ENCODE measurements at regions not wholly inside any gene's neighbourhood (a gene's known extent, or its start where the extent isn't known, plus 50 kb on each side); places are given as distances from the start of the nearest gene placed in this dataset.

GRCh38 chr13:63436325-63436668 is 2020.6 kb upstream of the PCDH20 start:
- no peak for DNase-seq

DNA sequence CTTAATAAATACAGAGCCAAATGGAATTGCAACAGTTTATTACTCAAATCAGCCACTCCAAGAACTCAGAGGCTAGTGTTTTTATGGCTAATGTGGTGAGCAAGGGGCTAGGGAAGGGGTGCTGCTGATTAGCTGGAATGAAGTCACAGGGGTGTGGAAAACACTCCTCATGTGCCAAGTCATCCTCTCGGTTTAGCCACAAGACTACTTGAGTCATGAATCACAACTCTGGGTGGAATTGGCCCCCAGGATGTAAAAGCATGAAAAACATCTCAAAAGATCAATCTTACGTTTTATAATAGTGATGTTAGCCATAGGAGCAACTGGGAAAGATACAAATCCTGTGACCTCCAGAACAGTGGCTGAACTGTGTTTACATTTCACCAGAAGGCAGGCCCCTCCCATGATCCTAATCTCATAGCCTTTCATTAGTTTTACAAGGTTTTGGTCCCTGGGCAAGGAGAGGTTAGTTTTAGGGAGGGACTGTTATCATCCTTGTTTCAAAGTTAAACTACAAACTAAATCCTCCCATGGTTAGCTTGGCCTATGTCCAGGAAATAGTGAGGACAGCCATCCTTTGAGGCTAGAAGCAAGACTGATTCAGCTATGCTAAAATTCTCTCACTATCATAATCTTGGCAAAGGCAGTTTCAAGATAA is 2020.1 kb upstream of the PCDH20 start:
- DNase-seq: no peak

DNA sequence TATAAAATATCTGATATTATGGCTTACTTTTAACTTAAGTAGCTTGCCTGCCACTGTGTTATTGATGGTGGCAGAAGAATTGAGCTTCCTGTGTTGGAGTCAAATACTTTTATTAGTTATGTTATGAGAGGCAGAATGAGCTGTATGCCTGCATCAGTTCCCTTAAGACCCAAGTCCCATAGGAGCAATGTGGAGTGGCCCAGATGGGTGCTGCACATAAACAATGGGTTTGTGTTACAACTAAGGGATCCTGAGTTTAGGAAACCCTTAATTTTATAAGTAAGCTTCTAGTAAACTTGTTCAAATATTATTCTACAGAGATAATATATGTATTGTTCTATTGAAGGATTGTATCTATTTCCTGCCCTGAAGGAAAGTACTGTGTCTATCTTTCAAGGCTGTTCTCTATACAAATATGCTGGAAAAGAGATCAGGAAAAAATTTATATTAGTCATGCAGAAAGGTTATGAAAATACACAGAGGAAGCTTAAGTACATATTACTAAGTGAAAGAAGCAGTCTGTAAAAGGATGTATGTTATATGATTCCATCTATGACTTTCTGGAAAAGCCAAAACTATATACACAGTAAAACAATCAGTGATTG is 2018.0 kb upstream of the PCDH20 start:
- no peak for DNase-seq

GRCh38 chr13:63427170-63427569 is 2011.5 kb upstream of the PCDH20 start:
- DNase-seq: no peak

- no peak for DNase-seq
Measured at GRCh38 chr13:63425131-63425530, 2009.5 kb upstream of the PCDH20 start.

DNA sequence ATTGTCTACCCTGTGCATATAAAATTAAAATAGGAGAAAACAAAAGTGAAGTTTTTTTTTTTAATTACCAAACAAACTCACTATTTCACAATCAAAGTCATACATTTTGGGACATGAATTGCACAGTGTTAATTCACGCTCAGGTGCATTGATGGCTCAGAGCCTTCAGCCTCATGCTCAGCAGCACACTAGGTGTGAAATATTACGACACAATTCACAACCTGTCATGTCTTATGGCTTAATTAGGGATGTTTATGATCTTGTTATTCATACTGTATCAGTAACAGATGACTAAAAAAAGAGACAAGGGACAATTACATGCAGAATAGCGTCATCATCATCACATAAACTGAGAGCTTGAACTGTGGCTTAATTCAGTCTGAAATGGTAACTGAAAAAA is 2005.5 kb upstream of the PCDH20 start:
- no peak for DNase-seq

GRCh38 chr13:63420685-63421084 is 2005.0 kb upstream of the PCDH20 start:
- DNase-seq: no peak

GRCh38 chr13:63414247-63414646 is 1998.6 kb upstream of the PCDH20 start:
- no peak for DNase-seq

DNA sequence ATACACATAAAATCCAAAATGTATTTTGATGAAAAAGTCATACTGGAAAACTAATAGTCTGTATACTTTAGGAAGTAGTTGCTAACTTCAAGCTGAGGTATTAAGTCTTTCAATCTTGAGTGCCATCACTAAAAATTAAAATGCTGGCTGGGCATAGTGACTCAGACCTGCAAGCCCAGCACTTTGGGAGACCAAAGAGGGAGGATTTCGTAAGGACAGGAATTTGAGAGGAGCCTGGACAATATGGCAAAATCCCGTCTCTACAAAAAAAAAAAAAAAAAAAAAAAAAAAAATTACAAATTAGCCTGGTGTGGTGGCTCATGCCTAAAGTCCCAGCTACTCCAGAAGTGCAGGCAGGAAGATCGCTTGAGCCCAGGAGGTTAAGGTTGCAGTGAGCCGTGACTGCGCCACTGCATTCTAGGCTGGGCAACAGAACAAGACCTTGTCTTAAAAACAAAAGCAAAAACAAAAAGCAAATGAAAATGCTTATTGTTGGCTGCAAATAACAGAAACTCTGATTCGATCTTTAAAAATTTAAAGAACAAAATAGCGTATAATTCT is 1994.2 kb upstream of the PCDH20 start:
- no peak for DNase-seq

DNA sequence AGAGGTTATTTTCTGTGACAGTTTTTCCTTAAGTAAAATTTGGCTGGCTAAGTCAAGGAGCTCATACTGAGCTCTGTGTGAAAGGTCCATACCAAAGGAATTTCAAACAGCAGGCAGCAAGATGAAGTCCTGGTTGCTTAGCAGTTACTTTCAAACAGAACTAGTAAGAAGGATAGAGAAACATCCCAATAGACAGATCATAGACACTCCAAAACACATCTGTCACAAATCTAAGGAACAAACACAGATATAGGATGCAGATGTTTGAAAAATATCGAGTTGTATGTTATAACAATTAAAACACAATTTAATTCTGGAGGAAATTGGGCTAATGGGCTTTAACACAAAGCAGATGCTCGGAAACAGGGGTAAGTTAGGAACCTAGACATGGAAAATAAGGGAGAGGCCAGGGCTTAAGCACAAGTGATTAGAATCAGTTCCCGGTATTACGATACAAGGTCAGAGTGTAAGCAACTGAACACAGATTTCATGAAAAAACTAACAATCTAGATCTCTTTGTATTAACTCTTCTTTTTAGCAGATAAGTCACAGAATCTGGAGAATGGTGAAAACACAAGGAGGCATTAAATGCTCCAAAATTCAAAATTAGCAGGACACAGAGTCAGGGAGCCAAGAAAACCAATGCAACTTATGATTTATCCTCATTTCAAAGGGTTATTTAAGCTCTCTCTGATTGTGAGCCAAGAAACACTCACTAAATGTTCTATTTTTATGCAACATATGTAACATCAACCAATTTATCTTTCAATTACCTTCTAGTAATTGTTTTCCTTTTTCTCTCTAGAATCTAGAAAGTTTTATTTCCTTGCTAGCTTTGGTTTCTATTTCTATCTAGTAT is 1992.9 kb upstream of the PCDH20 start:
- DNase-seq: no peak

DNA sequence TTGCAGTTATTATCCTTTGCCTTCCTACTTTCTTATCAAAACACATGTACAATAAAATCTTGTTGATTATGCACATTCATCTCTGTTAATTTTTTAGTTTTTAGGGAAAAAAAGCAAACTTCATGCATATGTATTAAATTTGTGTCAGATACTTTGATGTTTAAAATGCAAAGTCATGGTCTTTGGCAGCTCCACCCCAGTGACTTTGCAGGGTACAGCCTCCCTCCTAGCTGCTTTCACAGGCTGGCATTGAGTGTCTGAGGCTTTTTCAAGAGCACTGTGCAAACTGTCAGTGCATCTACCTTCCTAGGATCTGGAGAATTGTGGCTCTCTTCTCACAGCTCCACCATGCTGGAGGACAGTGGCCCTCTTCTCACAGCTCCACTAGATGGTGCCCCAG is 1988.1 kb upstream of the PCDH20 start:
- no peak for DNase-seq

DNA sequence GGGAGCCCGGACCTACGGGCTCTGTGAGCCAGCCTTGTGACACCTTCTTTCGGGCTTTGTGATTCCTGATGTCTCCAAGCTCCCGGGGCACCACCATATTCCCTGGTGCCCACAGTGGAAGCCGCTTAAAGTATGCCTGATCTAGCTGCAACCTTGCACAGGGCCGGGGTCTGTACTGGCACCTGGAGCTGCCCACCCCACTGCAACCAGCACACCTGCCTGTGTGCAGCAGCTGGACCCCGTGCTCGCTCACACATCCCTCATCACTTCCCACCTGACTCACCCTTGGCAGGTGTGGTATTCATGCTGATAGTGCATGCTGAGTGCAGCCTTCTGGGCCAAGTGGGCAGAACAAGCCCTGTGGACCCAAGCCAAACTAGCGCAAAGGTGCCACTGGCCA is 1981.1 kb upstream of the PCDH20 start:
- DNase-seq: no peak

DNA sequence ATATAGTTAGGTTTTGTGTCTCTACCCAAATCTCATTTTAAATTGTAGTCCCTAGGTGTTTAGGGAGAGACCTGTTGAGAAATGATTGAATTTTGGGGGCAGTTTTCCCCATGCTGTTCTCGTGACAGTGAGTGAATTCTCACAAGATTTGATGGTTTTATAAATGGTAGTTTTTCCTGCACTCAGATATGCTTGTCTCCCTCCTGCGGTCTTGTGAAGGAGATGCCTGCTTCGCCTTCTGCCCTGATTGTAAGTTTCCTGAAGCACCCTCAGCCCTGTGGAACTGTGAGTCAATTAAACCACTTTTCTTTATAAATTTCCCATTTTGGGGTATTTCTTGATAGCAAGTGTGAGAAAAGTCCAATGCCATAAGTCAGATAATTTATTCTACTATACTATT is 1977.5 kb upstream of the PCDH20 start:
- DNase-seq: no peak

- DNase-seq: no peak
Measured at GRCh38 chr13:63389756-63390155, 1974.1 kb upstream of the PCDH20 start.

- no peak for DNase-seq
Measured at GRCh38 chr13:63381078-63381859, 1965.6 kb upstream of the PCDH20 start.

DNA sequence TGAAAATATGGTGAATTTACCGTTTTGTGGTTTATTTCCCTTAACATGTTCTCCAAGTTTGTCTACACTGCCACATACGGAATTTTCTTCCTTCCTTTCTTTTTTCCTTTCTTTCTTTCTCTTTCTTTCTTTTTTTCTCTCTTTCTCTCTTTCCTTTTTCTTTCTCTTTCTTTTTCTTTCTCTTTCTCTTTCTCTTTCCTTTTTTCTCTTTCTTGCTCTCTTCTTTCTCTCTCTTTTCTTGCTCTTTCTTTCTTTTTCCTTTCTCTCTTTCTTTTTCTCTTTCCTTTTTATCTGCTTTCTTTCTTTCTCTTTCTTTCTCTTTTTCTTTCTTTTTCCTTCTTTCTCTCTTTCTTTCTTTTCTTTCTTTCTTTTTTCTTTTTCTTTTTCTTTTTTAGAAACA is 1962.3 kb upstream of the PCDH20 start:
- no peak for DNase-seq

DNA sequence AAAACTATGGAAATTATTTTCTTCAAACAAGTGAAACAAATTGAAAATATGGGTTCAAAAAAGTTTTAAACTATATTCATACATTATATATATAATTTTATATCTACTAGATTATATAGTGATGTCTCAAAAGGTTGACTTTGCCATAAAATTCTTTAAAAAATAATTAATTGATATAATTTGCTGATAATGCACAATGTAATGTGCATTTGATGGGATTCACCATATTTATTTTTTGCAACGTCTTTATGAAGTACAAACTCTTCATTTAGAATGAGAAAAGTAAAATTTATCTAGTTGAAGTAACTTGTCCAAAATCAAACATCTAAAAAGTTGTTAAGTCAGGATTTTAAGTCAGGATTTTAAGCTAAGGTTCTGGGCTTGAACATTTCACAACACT is 1954.5 kb upstream of the PCDH20 start:
- DNase-seq: no peak

GRCh38 chr13:63367522-63368198 is 1952.0 kb upstream of the PCDH20 start:
- no peak for DNase-seq

- DNase-seq: no peak
Measured at GRCh38 chr13:63364159-63364558, 1948.5 kb upstream of the PCDH20 start.

- DNase-seq: no peak
Measured at GRCh38 chr13:63351533-63351932, 1935.9 kb upstream of the PCDH20 start.

GRCh38 chr13:63351081-63351480 is 1935.4 kb upstream of the PCDH20 start:
- no peak for DNase-seq

GRCh38 chr13:63345835-63346234 is 1930.2 kb upstream of the PCDH20 start:
- no peak for DNase-seq

DNA sequence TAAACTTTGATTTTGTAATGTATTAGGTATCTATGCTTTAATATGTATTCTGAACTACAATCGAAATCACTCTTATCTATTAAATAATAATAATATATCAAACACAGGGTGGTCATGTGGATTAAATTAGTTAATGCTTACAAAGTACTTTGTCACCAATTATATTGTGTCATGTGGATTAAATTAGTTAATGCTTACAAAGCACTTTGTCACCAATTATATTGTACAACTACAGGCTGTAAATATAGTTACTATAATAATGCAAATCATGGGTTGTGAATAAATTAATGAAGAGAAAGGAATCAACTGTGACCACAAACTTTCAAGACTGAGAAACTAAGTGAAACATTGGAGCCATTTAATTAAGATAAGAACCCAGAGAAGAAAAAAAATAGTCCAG is 1929.1 kb upstream of the PCDH20 start:
- DNase-seq: no peak
